H7 (cell line): ENCODE measurements at regions not wholly inside any gene's neighbourhood (a gene's known extent, or its start where the extent isn't known, plus 50 kb on each side); places are given as distances from the start of the nearest gene placed in this dataset.

Experiments used
- DNase-seq: peaks from one replicate; pipeline ENCODE4 v3.0.0; 2012
- H3K27me3 ChIP-seq: 2 replicates; pipeline ENCODE4 v1.6.0; 2011; ENCODE audit warnings: mild to moderate bottlenecking, low read length; ENCODE audit not compliant: control insufficient read depth, insufficient read depth
- H3K36me3 ChIP-seq: replicated peaks from 2 replicates; pipeline ENCODE4 v1.5.1; 2011; ENCODE audit warnings: low read length; ENCODE audit not compliant: control insufficient read depth, insufficient read depth
- H3K4me3 ChIP-seq: 2 replicates; pipeline ENCODE4 v1.5.1; 2011; ENCODE audit warnings: low read depth, mild to moderate bottlenecking, control low read depth, low read length, moderate library complexity; ENCODE audit not compliant: insufficient read depth

- no peak overlapping the region for H3K4me3 ChIP-seq
- no peaks in the 10 kb centered on the region for H3K36me3 ChIP-seq
- DNase-seq: no peak
- no peaks in the 10 kb centered on the region; the same call in 1 of the 2 replicates for H3K27me3 ChIP-seq
Measured at GRCh38 chr12:94769776-94770759, 119.7 kb upstream of the TMCC3 start.

- H3K36me3 ChIP-seq: no peaks in the 10 kb centered on the region
- no peak for DNase-seq
- H3K4me3 ChIP-seq: no peak overlapping the region
- H3K27me3 ChIP-seq: no peaks in the 10 kb centered on the region; the same call in 1 of the 2 replicates
Measured at GRCh38 chr12:94769047-94769420, 118.7 kb upstream of the TMCC3 start.

GRCh38 chr12:94768398-94769046, 118.2 kb upstream of the TMCC3 start:
- DNase-seq: no peak
- Histone ChIP-seq H3K4me3 (no peak overlapping the region), H3K36me3 (no peaks in the 10 kb centered on the region), H3K27me3 (no peaks in the 10 kb centered on the region; the same call in 1 of the 2 replicates)

DNA sequence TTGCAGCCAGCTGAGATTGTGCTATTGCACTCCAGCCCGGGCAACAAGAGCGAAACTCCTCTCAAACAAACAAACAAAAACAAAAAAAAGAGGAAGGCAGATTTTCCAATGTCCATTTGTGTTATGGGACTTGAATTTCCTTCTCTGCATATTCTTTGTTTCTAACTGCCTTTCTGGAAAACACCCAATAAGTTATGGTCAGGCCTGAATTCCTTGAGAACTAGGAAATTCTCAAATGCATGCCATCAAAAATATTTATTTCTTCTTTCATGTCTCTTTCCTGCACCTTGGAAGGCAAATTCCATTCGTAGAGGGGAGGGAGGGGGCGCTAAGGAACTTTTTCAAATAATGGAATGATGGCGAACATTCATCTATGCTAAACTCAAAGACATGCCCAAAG, 117.6 kb upstream of the TMCC3 start:
- no peak overlapping the region for H3K4me3 ChIP-seq
- no peaks in the 10 kb centered on the region; the same call in 1 of the 2 replicates for H3K27me3 ChIP-seq
- no peak for DNase-seq
- H3K36me3 ChIP-seq: no peaks in the 10 kb centered on the region

- H3K27me3 ChIP-seq: no peaks in the 10 kb centered on the region; the same call in 1 of the 2 replicates
- H3K4me3 ChIP-seq: no peak overlapping the region
- H3K36me3 ChIP-seq: no peaks in the 10 kb centered on the region
- DNase-seq: no peak
Measured at GRCh38 chr12:94766397-94766796, 116.0 kb upstream of the TMCC3 start.

GRCh38 chr12:94763462-94763861, 113.1 kb upstream of the TMCC3 start:
- Histone ChIP-seq H3K36me3 (no peaks in the 10 kb centered on the region), H3K27me3 (no peaks in the 10 kb centered on the region), H3K4me3 (no peak overlapping the region)
- no peak for DNase-seq

DNA sequence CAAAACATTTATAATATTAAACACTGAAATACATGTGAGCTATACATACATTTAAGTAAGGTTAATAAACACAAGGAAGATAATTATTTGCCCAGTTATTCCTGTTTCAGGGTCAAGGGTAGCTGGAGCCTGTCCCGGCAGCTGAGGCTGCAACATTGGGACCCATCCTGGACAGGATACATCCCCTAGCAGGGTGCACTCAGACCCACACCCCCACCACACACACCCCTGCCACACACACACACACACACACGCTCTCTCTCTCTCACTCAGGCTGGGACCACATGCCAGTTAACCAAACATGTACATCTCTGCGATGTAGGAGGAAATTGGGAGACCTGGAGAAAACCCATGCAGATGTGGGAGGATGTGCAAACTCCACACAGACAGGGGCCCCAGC, 112.6 kb upstream of the TMCC3 start:
- no peak for DNase-seq
- Histone ChIP-seq H3K36me3 (no peaks in the 10 kb centered on the region), H3K4me3 (no peak overlapping the region), H3K27me3 (no peaks in the 10 kb centered on the region)

DNA sequence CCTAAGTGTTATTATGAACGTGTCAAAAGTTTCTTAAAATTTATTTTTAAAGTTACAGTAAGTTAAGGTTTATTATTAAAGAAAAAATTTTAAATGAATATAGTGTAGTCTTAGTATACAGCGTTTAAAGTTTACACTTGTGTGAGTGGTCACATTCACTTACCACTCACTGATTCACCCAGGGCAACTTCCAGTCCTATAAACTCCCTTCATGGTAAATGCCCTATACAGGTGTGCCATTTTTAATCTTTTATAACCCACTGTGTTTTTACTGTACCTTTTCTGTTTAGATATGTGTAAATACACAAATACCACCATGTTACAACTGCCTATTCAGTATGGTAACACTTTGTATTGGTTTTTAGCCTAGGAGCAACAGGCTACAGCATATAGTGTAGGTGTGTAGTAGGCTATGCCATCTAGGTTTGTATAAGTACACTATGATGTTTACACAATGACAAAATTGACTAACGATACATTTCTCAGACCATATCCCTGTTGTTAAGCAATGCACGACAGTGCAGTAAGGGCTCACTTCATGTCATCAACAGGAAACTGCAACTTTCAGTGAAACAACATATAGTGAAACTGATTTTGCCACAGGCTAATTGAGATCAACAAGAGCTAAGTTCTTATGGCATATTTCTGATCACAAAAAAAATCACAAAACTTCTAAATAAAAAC, 112.0 kb upstream of the TMCC3 start:
- H3K27me3 ChIP-seq: no peaks in the 10 kb centered on the region
- no peaks in the 10 kb centered on the region for H3K36me3 ChIP-seq
- no peak for DNase-seq
- H3K4me3 ChIP-seq: no peak overlapping the region

DNA sequence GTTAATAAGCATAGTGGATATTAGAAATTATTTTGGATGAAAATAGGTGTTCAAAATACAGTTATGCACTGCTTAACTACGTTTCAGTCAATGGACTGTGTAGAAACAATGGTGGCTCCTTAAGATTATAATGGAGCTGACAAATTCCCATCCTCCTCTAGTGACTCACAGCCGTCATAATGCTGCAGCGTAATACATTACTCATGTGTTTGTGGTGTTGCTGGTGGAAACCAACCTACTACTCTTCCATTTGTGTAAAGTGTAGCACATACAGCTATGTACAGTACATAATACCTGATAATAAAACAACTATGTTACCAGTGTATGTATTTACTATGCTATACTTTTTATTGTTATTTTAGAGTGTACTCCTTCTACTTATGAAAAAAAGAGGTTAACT, 111.2 kb upstream of the TMCC3 start:
- no peaks in the 10 kb centered on the region for H3K27me3 ChIP-seq
- no peak overlapping the region for H3K4me3 ChIP-seq
- H3K36me3 ChIP-seq: no peaks in the 10 kb centered on the region
- DNase-seq: no peak

GRCh38 chr12:94760786-94761185, 110.4 kb upstream of the TMCC3 start:
- no peak for DNase-seq
- H3K36me3 ChIP-seq: no peaks in the 10 kb centered on the region
- no peak overlapping the region for H3K4me3 ChIP-seq
- no peaks in the 10 kb centered on the region for H3K27me3 ChIP-seq

DNA sequence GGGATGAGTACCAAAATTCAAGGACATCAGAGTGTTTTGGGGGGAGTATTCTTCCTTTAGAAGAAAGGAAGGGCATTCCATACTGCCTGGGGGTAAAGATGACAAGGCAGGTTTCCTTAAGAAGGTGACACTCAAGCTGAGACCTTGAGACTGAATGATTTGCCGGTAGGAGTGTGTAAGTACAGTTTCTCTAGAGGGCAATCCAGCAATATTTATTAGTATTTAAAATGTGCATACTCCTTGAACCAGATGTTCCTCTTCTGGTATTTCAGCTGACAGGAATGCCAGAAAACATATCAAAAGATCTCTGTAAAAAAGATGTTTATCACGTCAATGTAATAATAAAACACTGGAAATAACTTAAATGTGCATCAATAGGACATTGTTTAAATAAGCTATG, 106.4 kb upstream of the TMCC3 start:
- Histone ChIP-seq H3K4me3 (no peak overlapping the region), H3K36me3 (no peaks in the 10 kb centered on the region)
- DNase-seq: no peak

GRCh38 chr12:94755598-94755997, 105.2 kb upstream of the TMCC3 start:
- H3K27me3 ChIP-seq: no peaks in the 10 kb centered on the region
- no peak for DNase-seq
- H3K4me3 ChIP-seq: no peak overlapping the region

More for the DNA sequence above, 106.4 kb upstream of the TMCC3 start:
- no peaks in the 10 kb centered on the region for H3K27me3 ChIP-seq

GRCh38 chr12:94754653-94755052, 104.3 kb upstream of the TMCC3 start:
- H3K4me3 ChIP-seq: no peak overlapping the region
- DNase-seq: no peak
- no peaks in the 10 kb centered on the region for H3K27me3 ChIP-seq
- H3K36me3 ChIP-seq: no peaks in the 10 kb centered on the region

More at GRCh38 chr12:94755598-94755997, 105.2 kb upstream of the TMCC3 start:
- H3K36me3 ChIP-seq: no peaks in the 10 kb centered on the region

DNA sequence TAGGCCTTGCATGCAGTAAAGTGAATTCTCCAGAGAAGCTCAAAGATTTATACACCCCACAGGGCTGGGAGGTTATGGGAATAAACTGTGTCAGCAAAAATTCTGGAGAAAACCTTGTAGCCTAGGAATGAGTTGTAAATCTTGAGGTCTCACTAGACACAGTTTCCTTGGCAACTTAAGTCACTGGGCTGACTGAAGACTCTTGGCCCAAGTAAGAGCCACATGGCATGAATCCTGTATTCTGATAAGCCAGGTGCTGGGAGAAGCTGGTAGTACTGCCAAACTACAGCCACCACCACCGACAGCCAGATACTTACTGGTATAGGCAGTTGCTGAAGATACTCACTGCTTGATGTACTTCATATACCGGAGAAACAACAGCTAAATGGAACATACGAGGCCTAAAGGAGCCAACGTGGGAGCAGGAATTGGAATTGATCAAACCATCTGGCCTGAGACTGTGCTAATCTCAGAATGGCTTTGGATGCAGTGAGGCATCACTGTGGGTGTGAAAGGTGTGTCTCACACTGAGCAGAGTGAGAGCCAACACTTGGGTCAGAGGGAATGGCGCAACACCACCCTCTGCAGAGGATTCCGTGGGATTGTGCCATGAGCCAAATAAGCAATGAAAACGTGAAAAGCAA, 102.8 kb upstream of the TMCC3 start:
- no peak overlapping the region for H3K4me3 ChIP-seq
- H3K27me3 ChIP-seq: no peaks in the 10 kb centered on the region
- no peaks in the 10 kb centered on the region for H3K36me3 ChIP-seq
- DNase-seq: no peak
